Fibroblast of lung (primary cell): ENCODE measurements at regions not wholly inside any gene's neighbourhood (a gene's known extent, or its start where the extent isn't known, plus 50 kb on each side); places are given as distances from the start of the nearest gene placed in this dataset.
A peak's percentile ranks its signal among the peaks of the same experiment; 100 is the strongest.

Experiments
- DNase-seq, 2 donors: peaks; one replicate each; pipeline versions ENCODE4 v3.0.0 to v3.0.0-alpha.2; 2010; ENCODE audit warnings: low read depth in 2 of 2
- H2AFZ ChIP-seq: 2 replicates; pipeline ENCODE4 v1.5.1; 2012; ENCODE audit warnings: low read length, control low read depth, inconsistent platforms
- H3K27ac ChIP-seq: 2 replicates; pipeline ENCODE4 v1.5.1; 2011; ENCODE audit warnings: low read length, control low read depth; ENCODE audit not compliant: insufficient read depth
- H3K27me3 ChIP-seq: 2 replicates; pipeline ENCODE4 v1.5.1; 2011; ENCODE audit warnings: mild to moderate bottlenecking, low read length; ENCODE audit not compliant: control insufficient read depth, insufficient read depth
- H3K36me3 ChIP-seq: 2 replicates; pipeline ENCODE4 v1.5.1; 2011; ENCODE audit warnings: low read length; ENCODE audit not compliant: control insufficient read depth, insufficient read depth
- H3K4me1 ChIP-seq: 2 replicates; pipeline ENCODE4 v1.5.1; 2011; ENCODE audit warnings: low read length; ENCODE audit not compliant: control insufficient read depth, insufficient read depth; ENCODE audit errors: extremely low read depth
- H3K4me2 ChIP-seq: 2 replicates; pipeline ENCODE4 v1.5.1; 2011; ENCODE audit warnings: low read length, control low read depth; ENCODE audit not compliant: insufficient read depth; ENCODE audit errors: extremely low read depth
- H3K4me3 ChIP-seq, 4 experiments: fragments of 200-600 bp in 1 of 4; sonication (generic) in 1 of 4; replicated peaks in 1 of 4; 2 replicates each; pipeline ENCODE4 v1.5.1; 2011 to 2016; ENCODE audit warnings: low read length in 4 of 4, low read depth in 3 of 4, mild to moderate bottlenecking in 3 of 4, control low read depth in 2 of 4, inconsistent platforms in 1 of 4, mixed read lengths in 1 of 4; ENCODE audit not compliant: insufficient read depth in 1 of 4; ENCODE audit errors: control extremely low read depth in 1 of 4
- H3K79me2 ChIP-seq: 2 replicates; pipeline ENCODE4 v1.5.1; 2012; ENCODE audit warnings: mild to moderate bottlenecking, low read length, inconsistent platforms; ENCODE audit not compliant: control insufficient read depth, insufficient read depth
- H3K9ac ChIP-seq: 2 replicates; pipeline ENCODE4 v1.5.1; 2011; ENCODE audit warnings: mild to moderate bottlenecking, low read length, control low read depth; ENCODE audit not compliant: insufficient read depth
- H3K9me3 ChIP-seq: 2 replicates; pipeline ENCODE4 v1.5.1; 2012; ENCODE audit warnings: low read depth, low read length; ENCODE audit not compliant: control insufficient read depth, insufficient read depth
- H4K20me1 ChIP-seq: 2 replicates; pipeline ENCODE4 v1.5.1; 2011; ENCODE audit warnings: low read length; ENCODE audit not compliant: control insufficient read depth, insufficient read depth; ENCODE audit errors: extremely low read depth
- CTCF ChIP-seq, 2 donors: IDR thresholded peaks in 1 of 2; conservative IDR thresholded peaks in 1 of 2; 1 replicate in 1 of 2; 2 replicates in 1 of 2; pipeline ENCODE4 v1.5.1; 2011 to 2012; ENCODE audit warnings: low read length in 2 of 2, control low read depth in 1 of 2, inconsistent platforms in 1 of 2, low read depth in 1 of 2, mild to moderate bottlenecking in 1 of 2
- EZH2 ChIP-seq: IDR thresholded peaks from 2 replicates; pipeline ENCODE4 v1.5.1; 2012; ENCODE audit warnings: low read length, control low read depth, mild to moderate bottlenecking; ENCODE audit errors: missing control alignments

- no peaks in the 10 kb centered on the region for H3K79me2 ChIP-seq
- H3K4me2 ChIP-seq = no peak overlapping the region
- no peaks in the 10 kb centered on the region for H4K20me1 ChIP-seq
- DNase-seq = peak; percentile 12 to 60
- H3K4me3 ChIP-seq = no peak overlapping the region
- no peaks in the 10 kb centered on the region for H3K9me3 ChIP-seq
- H3K4me1 ChIP-seq = peaks cover 4% of the 10 kb centered on the region
- H3K36me3 ChIP-seq = no peaks in the 10 kb centered on the region
- no peak overlapping the region for H3K27ac ChIP-seq
- H3K27me3 ChIP-seq = no peaks in the 10 kb centered on the region
- TF ChIP-seq EZH2 (no peak), CTCF (conservative IDR thresholded peaks at IDR 0.05 in 1 of 2, IDR thresholded peaks at IDR 0.05 in 1 of 2; ENCODE audit: low read depth in 1 of 2, low read length in 2 of 2) (no peak)
- H2AFZ ChIP-seq = no peak overlapping the region
- no peak overlapping the region for H3K9ac ChIP-seq
Observed at GRCh38 chr4:123127218-123127617, 204.8 kb upstream of the NUDT6 start.

DNA sequence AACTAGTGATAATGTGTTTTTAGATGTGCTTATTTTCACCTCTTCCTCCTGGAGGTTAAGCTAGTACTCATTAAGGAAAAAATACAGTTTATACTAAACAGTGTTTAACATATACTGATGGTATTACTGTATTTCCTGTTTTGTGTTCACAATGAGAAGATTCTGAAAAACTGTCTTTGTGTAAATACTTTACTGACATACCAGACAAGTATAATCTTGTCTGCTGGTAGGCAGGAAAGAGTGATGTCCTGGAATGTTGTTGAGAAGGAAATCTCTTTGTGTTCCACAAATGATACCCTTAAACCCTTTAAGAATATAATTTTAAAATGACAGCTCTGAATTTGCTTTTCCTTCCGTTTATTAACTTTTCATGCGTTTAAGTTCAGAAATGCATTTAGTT is 205.5 kb upstream of the NUDT6 start:
- H3K4me2 ChIP-seq = no peak overlapping the region
- H3K27ac ChIP-seq = no peak overlapping the region
- no peak overlapping the region for H3K4me3 ChIP-seq
- H3K9ac ChIP-seq = no peak overlapping the region
- no peak for DNase-seq
- no peak overlapping the region for H2AFZ ChIP-seq
- H3K27me3 ChIP-seq = no peaks in the 10 kb centered on the region
- H4K20me1 ChIP-seq = no peaks in the 10 kb centered on the region
- peaks cover 4% of the 10 kb centered on the region for H3K4me1 ChIP-seq
- no peaks in the 10 kb centered on the region for H3K79me2 ChIP-seq
- no peak for TF ChIP-seq CTCF (conservative IDR thresholded peaks at IDR 0.05 in 1 of 2, IDR thresholded peaks at IDR 0.05 in 1 of 2; ENCODE audit: low read depth in 1 of 2, low read length in 2 of 2)
- TF ChIP-seq EZH2 = no peak
- H3K36me3 ChIP-seq = no peaks in the 10 kb centered on the region
- H3K9me3 ChIP-seq = no peaks in the 10 kb centered on the region

GRCh38 chr4:123133397-123134050 is 211.1 kb upstream of the NUDT6 start:
- no peak overlapping the region for H3K9ac ChIP-seq
- H4K20me1 ChIP-seq = no peaks in the 10 kb centered on the region
- no peaks in the 10 kb centered on the region for H3K36me3 ChIP-seq
- no peak for DNase-seq
- H3K4me3 ChIP-seq = no peak overlapping the region
- no peak overlapping the region for H3K4me2 ChIP-seq
- no peak overlapping the region for H3K27ac ChIP-seq
- H3K4me1 ChIP-seq = no peaks in the 10 kb centered on the region
- H2AFZ ChIP-seq = no peak overlapping the region
- H3K79me2 ChIP-seq = no peaks in the 10 kb centered on the region
- no peaks in the 10 kb centered on the region for H3K9me3 ChIP-seq
- TF ChIP-seq EZH2 (no peak), CTCF (conservative IDR thresholded peaks at IDR 0.05 in 1 of 2, IDR thresholded peaks at IDR 0.05 in 1 of 2; ENCODE audit: low read depth in 1 of 2, low read length in 2 of 2) (no peak)
- no peaks in the 10 kb centered on the region for H3K27me3 ChIP-seq
